AG04450 (cell line): ENCODE measurements at regions not wholly inside any gene's neighbourhood (a gene's known extent, or its start where the extent isn't known, plus 50 kb on each side); places are given as distances from the start of the nearest gene placed in this dataset.

Experiments used
- CTCF ChIA-PET: fragments of 300-600, 350-600 bp; formaldehyde crosslinking; extraction: SDS; loops from one replicate; lab custom pipeline; 2022; ENCODE audit warnings: antibody characterized with exemption, inconsistent platforms; lab: Charles Lee
- POLR2A ChIA-PET: fragments of 350-600 bp; formaldehyde crosslinking; extraction: SDS; loops from one replicate; lab custom pipeline; 2021; ENCODE audit warnings: antibody characterized with exemption, inconsistent platforms; lab: Yijun Ruan, JAX
- DNase-seq: peaks from one replicate; pipeline ENCODE4 v3.0.0-alpha.2; 2011; ENCODE audit warnings: low read depth, low spot score
- H3K27ac ChIP-seq: one replicate; pipeline ENCODE4 v1.5.1; 2012; ENCODE audit warnings: low read depth, low read length, control low read depth
- H3K27me3 ChIP-seq: one replicate; pipeline ENCODE4 v1.6.0; 2012; ENCODE audit warnings: low read length; ENCODE audit not compliant: control insufficient read depth, insufficient read depth
- H3K4me3 ChIP-seq: 2 replicates; pipeline ENCODE4 v1.5.1; 2011; ENCODE audit warnings: mild to moderate bottlenecking, low read depth, low read length, control low read depth
- H3K9me3 ChIP-seq: 2 replicates; pipeline ENCODE4 v1.5.1; 2012; ENCODE audit warnings: low read length; ENCODE audit not compliant: control insufficient read depth, insufficient read depth
- CTCF ChIP-seq: IDR thresholded peaks from 2 replicates; pipeline ENCODE4 v1.5.1; 2011; ENCODE audit warnings: low read depth, low read length, control low read depth, inconsistent platforms

GRCh38 chr9:107691664-107692063 is 202.1 kb upstream of the KLF4 start:
- POLR2A ChIA-PET: no interaction called here
- Histone ChIP-seq H3K27me3 (peaks cover 2% of the 10 kb centered on the region), H3K9me3 (no peaks in the 10 kb centered on the region; the same call in 1 of the 2 replicates), H3K27ac (no peak overlapping the region), H3K4me3 (no peak overlapping the region)
- CTCF ChIA-PET: interaction anchor here (0.5 kb wide), 1 partner anchor 223 kb away, joined by 4 read pairs; no protein-coding TSS in a partner anchor
- TF ChIP-seq CTCF: no peak
- DNase-seq: no peak

- H3K9me3 ChIP-seq: no peaks in the 10 kb centered on the region; the same call in 1 of the 2 replicates
- no peaks in the 10 kb centered on the region for H3K27me3 ChIP-seq
- H3K27ac ChIP-seq: no peak overlapping the region
- CTCF ChIA-PET: interaction anchor here (1.3 kb wide), 1 partner anchor 1072 kb away, joined by 3 read pairs; no protein-coding TSS in a partner anchor
- no peak overlapping the region for H3K4me3 ChIP-seq
- POLR2A ChIA-PET: no interaction called here
- no peak for DNase-seq
- no peak for TF ChIP-seq CTCF
Observed at GRCh38 chr9:107690021-107690420, 200.5 kb upstream of the KLF4 start.

GRCh38 chr9:107688728-107689127 is 199.2 kb upstream of the KLF4 start:
- CTCF ChIA-PET: no interaction called here
- no peak overlapping the region for H3K27ac ChIP-seq
- POLR2A ChIA-PET: no interaction called here
- no peak for DNase-seq
- no peak for TF ChIP-seq CTCF
- no peak overlapping the region for H3K4me3 ChIP-seq
- H3K27me3 ChIP-seq: no peaks in the 10 kb centered on the region
- H3K9me3 ChIP-seq: no peaks in the 10 kb centered on the region; the same call in 1 of the 2 replicates

- Histone ChIP-seq H3K27ac (no peak overlapping the region), H3K27me3 (no peaks in the 10 kb centered on the region), H3K4me3 (no peak overlapping the region), H3K9me3 (no peaks in the 10 kb centered on the region; the same call in 1 of the 2 replicates)
- no peak for TF ChIP-seq CTCF
- POLR2A ChIA-PET: no interaction called here
- CTCF ChIA-PET: no interaction called here
- DNase-seq: no peak
Observed at GRCh38 chr9:107685901-107686300, 196.3 kb upstream of the KLF4 start.

GRCh38 chr9:107685376-107685775 is 195.8 kb upstream of the KLF4 start:
- POLR2A ChIA-PET: no interaction called here
- no peak for DNase-seq
- Histone ChIP-seq H3K27ac (no peak overlapping the region), H3K9me3 (no peaks in the 10 kb centered on the region; the same call in 1 of the 2 replicates), H3K27me3 (no peaks in the 10 kb centered on the region), H3K4me3 (no peak overlapping the region)
- CTCF ChIA-PET: no interaction called here
- TF ChIP-seq CTCF: no peak
